Esophagus muscularis mucosa (tissue), 4 donors: ENCODE measurements at regions not wholly inside any gene's neighbourhood (a gene's known extent, or its start where the extent isn't known, plus 50 kb on each side); places are given as distances from the start of the nearest gene placed in this dataset.

Source experiments
- DNase-seq: peaks from one replicate; pipeline ENCODE4 v3.0.0-alpha.2; 2017; ENCODE audit errors: extremely low spot score
- H3K27ac ChIP-seq, 4 donors: fragments of 200-600 bp; sonication (generic); replicated peaks in 1 of 4; 1 replicate in 3 of 4; 2 replicates in 1 of 4; pipeline ENCODE4 v1.5.1; 2016 to 2019; ENCODE audit warnings: mild to moderate bottlenecking in 1 of 4
- H3K27me3 ChIP-seq, 4 donors: fragments of 200-600 bp; sonication (generic); one replicate each; pipeline versions ENCODE4 v1.5.1 to v1.6.0; 2016 to 2019
- H3K36me3 ChIP-seq, 4 donors: fragments of 200-600 bp; sonication (generic); one replicate each; pipeline ENCODE4 v1.5.1; 2016 to 2019
- H3K4me1 ChIP-seq, 4 donors: fragments of 200-600 bp; sonication (generic); one replicate each; pipeline ENCODE4 v1.5.1; 2016 to 2019
- H3K4me3 ChIP-seq, 4 donors: fragments of 200-600 bp; sonication (generic); 1 replicate in 2 of 4; 2 replicates in 2 of 4; pipeline ENCODE4 v1.5.1; 2016 to 2019; ENCODE audit warnings: mild to moderate bottlenecking in 4 of 4, moderate library complexity in 1 of 4
- H3K9me3 ChIP-seq, 4 donors: fragments of 200-600 bp; sonication (generic); 1 replicate in 3 of 4; 2 replicates in 1 of 4; pipeline ENCODE4 v1.5.1; 2016 to 2019
- CTCF ChIP-seq, 3 experiments: fragments of 200-600 bp in 2 of 3; fragments of 450-650 bp in 1 of 3; sonication (generic) in 2 of 3; IDR thresholded peaks; one replicate each; pipeline ENCODE4 v1.5.1; 2017 to 2019; ENCODE audit warnings: antibody characterized with exemption in 3 of 3, mild to moderate bottlenecking in 2 of 3, moderate library complexity in 1 of 3
- EP300 ChIP-seq: sonication (generic); formaldehyde crosslinking; IDR thresholded peaks from one replicate; pipeline ENCODE4 v1.6.1; 2017; ENCODE audit warnings: antibody characterized with exemption
- POLR2A ChIP-seq: fragments of 450-650 bp; IDR thresholded peaks from one replicate; pipeline ENCODE4 v1.6.1; 2017; ENCODE audit warnings: antibody characterized with exemption, moderate library complexity, mild to moderate bottlenecking, low read depth
- POLR2AphosphoS5 ChIP-seq, 2 donors: sonication (generic); formaldehyde crosslinking; IDR thresholded peaks; one replicate each; pipeline ENCODE4 v1.6.1; 2017; ENCODE audit warnings: antibody characterized with exemption in 2 of 2
- WGBS: methylation state at CpG from one replicate; pipeline ENCODE4 v1.1.5; 2018; 5-methylcytosine and 5-hydroxymethylcytosine counted together
- intact Hi-C: fragments of 100-400 bp; cut with DNase I; formaldehyde crosslinking; loops from one replicate; pipeline ENCODE4 v1.15.1; 2023

- Histone ChIP-seq H3K4me3 (no peak overlapping the region), H3K4me1 (no peaks in the 10 kb centered on the region), H3K27ac (no peak overlapping the region), H3K36me3 (no peaks in the 10 kb centered on the region), H3K9me3 (peaks cover 0 to 10% (median 0%) of the 10 kb centered on the region in 4 donors), H3K27me3 (peaks cover 0 to 21% (median 0%) of the 10 kb centered on the region in 4 donors)
- DNase-seq: no peak
- intact Hi-C loops: no loop called here
- 89% methylated on average over 7 of the region's 7 CpGs for WGBS
- TF ChIP-seq POLR2A: no peak
- TF ChIP-seq CTCF (IDR thresholded peaks at IDR 0.05): no peak
- no peak for TF ChIP-seq EP300
- no peak for TF ChIP-seq POLR2AphosphoS5 (IDR thresholded peaks at IDR 0.05)
Measured at GRCh38 chr10:128456271-128456670, 330.0 kb upstream of the MKI67 start.

GRCh38 chr10:128457136-128457535 is 330.9 kb upstream of the MKI67 start:
- WGBS: 83% methylated on average over 4 of the region's 10 CpGs
- H3K36me3 ChIP-seq: no peaks in the 10 kb centered on the region
- no peak for DNase-seq
- no peaks in the 10 kb centered on the region for H3K4me1 ChIP-seq
- no peak for TF ChIP-seq POLR2A
- TF ChIP-seq CTCF (IDR thresholded peaks at IDR 0.05): no peak
- TF ChIP-seq EP300: no peak
- no peak for TF ChIP-seq POLR2AphosphoS5 (IDR thresholded peaks at IDR 0.05)
- intact Hi-C loops: no loop called here
- H3K27me3 ChIP-seq: peaks cover 0 to 28% (median 0%) of the 10 kb centered on the region in 4 donors
- no peak overlapping the region for H3K4me3 ChIP-seq
- H3K27ac ChIP-seq: no peak overlapping the region
- peaks cover 0 to 10% (median 0%) of the 10 kb centered on the region in 4 donors for H3K9me3 ChIP-seq

GRCh38 chr10:128461991-128462390 is 335.8 kb upstream of the MKI67 start:
- H3K36me3 ChIP-seq: no peaks in the 10 kb centered on the region

GRCh38 chr10:128462844-128463243 is 336.6 kb upstream of the MKI67 start:
- no peaks in the 10 kb centered on the region for H3K36me3 ChIP-seq
- intact Hi-C loops: no loop called here
- no peaks in the 10 kb centered on the region for H3K4me1 ChIP-seq
- peaks cover 0 to 77% (median 0%) of the 10 kb centered on the region in 4 donors for H3K27me3 ChIP-seq
- H3K9me3 ChIP-seq: peaks cover 0 to 9% (median 0%) of the 10 kb centered on the region in 4 donors
- no peak overlapping the region for H3K4me3 ChIP-seq
- WGBS: 46% methylated on average over 7 of the region's 7 CpGs
- no peak for DNase-seq
- TF ChIP-seq EP300 (no peak), POLR2AphosphoS5 (IDR thresholded peaks at IDR 0.05) (no peak), POLR2A (no peak), CTCF (IDR thresholded peaks at IDR 0.05) (no peak)
- H3K27ac ChIP-seq: no peak overlapping the region

More at GRCh38 chr10:128461991-128462390, 335.8 kb upstream of the MKI67 start:
- DNase-seq: no peak
- Histone ChIP-seq H3K9me3 (peaks cover 0 to 13% (median 0%) of the 10 kb centered on the region in 4 donors), H3K27me3 (peaks cover 0 to 72% (median 0%) of the 10 kb centered on the region in 4 donors), H3K4me1 (no peaks in the 10 kb centered on the region), H3K4me3 (no peak overlapping the region), H3K27ac (no peak overlapping the region)
- WGBS: 72% methylated on average over 2 of the region's 6 CpGs
- no peak for TF ChIP-seq CTCF (IDR thresholded peaks at IDR 0.05)
- TF ChIP-seq POLR2AphosphoS5 (IDR thresholded peaks at IDR 0.05): no peak
- TF ChIP-seq EP300: no peak
- no peak for TF ChIP-seq POLR2A
- intact Hi-C loops: no loop called here
